ENCODE measurements at regions not wholly inside any gene's neighbourhood (a gene's known extent, or its start where the extent isn't known, plus 50 kb on each side); places are given as distances from the start of the nearest gene placed in this dataset.
A peak's percentile ranks its signal among the peaks of the same experiment; 100 is the strongest.

DNA sequence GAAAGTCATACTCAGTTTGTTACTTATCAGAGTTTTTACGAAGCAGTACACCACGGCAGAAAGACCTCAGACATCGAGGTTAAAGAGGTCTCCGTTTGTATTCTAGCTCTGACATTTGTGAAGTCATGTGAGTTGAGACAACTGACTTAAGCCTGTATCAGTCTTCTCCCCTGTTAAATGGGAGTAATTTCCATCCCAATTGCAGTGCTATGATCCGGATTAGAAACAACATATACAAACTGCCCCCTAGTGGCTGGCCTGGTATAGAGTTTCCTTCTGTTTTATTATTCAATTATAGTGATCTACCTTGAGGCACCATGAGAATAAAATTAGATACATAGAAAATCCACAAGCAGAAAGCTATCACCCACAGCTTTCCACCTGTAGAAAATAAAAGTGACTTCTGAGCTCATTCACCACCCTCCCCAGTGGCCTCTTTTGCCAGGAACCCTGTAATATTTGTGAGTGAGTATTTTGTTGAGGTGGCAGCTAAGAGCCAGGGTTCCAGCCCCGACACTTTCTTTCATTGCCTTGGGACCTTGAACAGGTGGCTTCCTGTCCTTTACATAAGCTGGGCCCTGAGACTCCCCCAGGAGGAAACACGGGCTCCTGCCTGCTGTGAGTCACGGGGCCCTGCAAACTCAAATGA is 607.2 kb upstream of the MGMT start:
- H3K27ac ChIP-seq, result no peak overlapping the region
- no peaks in the 10 kb centered on the region for H3K36me3 ChIP-seq (ENCODE audit: control insufficient read depth, insufficient read depth, low read length)
- no peak overlapping the region for H3K4me3 ChIP-seq (ENCODE audit: low read depth, low read length)
- no peaks in the 10 kb centered on the region for H3K9me3 ChIP-seq (ENCODE audit: control insufficient read depth, low read length)
- H3K4me1 ChIP-seq, result no peaks in the 10 kb centered on the region
- H3K9ac ChIP-seq, result no peak overlapping the region
- H3K79me2 ChIP-seq, result no peaks in the 10 kb centered on the region
- H2AFZ ChIP-seq, result no peak overlapping the region
- H3K4me2 ChIP-seq (ENCODE audit: low read length), result no peak overlapping the region
- no peaks in the 10 kb centered on the region for H3K27me3 ChIP-seq (ENCODE audit: control insufficient read depth, insufficient read depth, low read length)
- TF ChIP-seq, protein P1, sequence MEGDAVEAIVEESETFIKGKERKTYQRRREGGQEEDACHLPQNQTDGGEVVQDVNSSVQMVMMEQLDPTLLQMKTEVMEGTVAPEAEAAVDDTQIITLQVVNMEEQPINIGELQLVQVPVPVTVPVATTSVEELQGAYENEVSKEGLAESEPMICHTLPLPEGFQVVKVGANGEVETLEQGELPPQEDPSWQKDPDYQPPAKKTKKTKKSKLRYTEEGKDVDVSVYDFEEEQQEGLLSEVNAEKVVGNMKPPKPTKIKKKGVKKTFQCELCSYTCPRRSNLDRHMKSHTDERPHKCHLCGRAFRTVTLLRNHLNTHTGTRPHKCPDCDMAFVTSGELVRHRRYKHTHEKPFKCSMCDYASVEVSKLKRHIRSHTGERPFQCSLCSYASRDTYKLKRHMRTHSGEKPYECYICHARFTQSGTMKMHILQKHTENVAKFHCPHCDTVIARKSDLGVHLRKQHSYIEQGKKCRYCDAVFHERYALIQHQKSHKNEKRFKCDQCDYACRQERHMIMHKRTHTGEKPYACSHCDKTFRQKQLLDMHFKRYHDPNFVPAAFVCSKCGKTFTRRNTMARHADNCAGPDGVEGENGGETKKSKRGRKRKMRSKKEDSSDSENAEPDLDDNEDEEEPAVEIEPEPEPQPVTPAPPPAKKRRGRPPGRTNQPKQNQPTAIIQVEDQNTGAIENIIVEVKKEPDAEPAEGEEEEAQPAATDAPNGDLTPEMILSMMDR (IDR thresholded peaks at IDR 0.05), result peak; percentile 12

- H3K4me2 ChIP-seq (ENCODE audit: low read length), result no peak overlapping the region
- no peaks in the 10 kb centered on the region for H3K4me1 ChIP-seq
- H3K27ac ChIP-seq, result no peak overlapping the region
- TF ChIP-seq, protein P1 (IDR thresholded peaks at IDR 0.05), result no peak
- no peak overlapping the region for H3K9ac ChIP-seq
- H2AFZ ChIP-seq, result no peak overlapping the region
- H3K9me3 ChIP-seq (ENCODE audit: control insufficient read depth, low read length), result no peaks in the 10 kb centered on the region
- no peak overlapping the region for H3K4me3 ChIP-seq (ENCODE audit: low read depth, low read length)
- H3K36me3 ChIP-seq (ENCODE audit: control insufficient read depth, insufficient read depth, low read length), result no peaks in the 10 kb centered on the region
- H3K27me3 ChIP-seq (ENCODE audit: control insufficient read depth, insufficient read depth, low read length), result no peaks in the 10 kb centered on the region
- no peaks in the 10 kb centered on the region for H3K79me2 ChIP-seq
These were observed 606.5 kb upstream of the MGMT start for GRCh38 chr10:128860574-128860973.

GRCh38 chr10:128861018-128861901 is 605.8 kb upstream of the MGMT start:
- TF ChIP-seq, protein P1 (IDR thresholded peaks at IDR 0.05), result no peak
- H3K4me2 ChIP-seq (ENCODE audit: low read length), result no peak overlapping the region
- no peaks in the 10 kb centered on the region for H3K27me3 ChIP-seq (ENCODE audit: control insufficient read depth, insufficient read depth, low read length)
- H3K79me2 ChIP-seq, result no peaks in the 10 kb centered on the region
- H3K27ac ChIP-seq, result no peak overlapping the region
- no peak overlapping the region for H3K4me3 ChIP-seq (ENCODE audit: low read depth, low read length)
- H3K9ac ChIP-seq, result no peak overlapping the region
- no peaks in the 10 kb centered on the region for H3K36me3 ChIP-seq (ENCODE audit: control insufficient read depth, insufficient read depth, low read length)
- H3K4me1 ChIP-seq, result no peaks in the 10 kb centered on the region
- H3K9me3 ChIP-seq (ENCODE audit: control insufficient read depth, low read length), result no peaks in the 10 kb centered on the region
- no peak overlapping the region for H2AFZ ChIP-seq

DNA sequence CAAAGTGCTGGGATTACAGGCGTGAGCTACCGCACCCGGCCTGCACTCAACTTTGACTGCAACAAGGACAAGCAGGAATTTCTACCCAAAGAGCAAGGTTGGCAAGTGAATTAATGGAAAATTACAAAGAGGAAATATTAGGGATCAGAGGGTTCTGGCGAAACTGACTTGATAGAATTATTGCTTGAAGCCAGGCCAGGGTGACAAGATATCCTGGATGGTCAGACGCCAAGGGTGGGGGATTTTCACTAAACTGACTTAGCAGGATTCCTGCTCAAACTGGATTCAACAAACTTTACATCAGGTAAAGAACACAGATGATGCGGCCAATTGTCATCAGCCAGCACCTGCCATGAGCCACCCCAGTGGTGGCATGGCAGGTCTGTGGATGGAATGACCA is 603.6 kb upstream of the MGMT start:
- Histone ChIP-seq H3K4me1 (no peaks in the 10 kb centered on the region), H3K79me2 (no peaks in the 10 kb centered on the region), H3K9me3 (ENCODE audit: control insufficient read depth, low read length) (no peaks in the 10 kb centered on the region), H2AFZ (no peak overlapping the region), H3K27me3 (ENCODE audit: control insufficient read depth, insufficient read depth, low read length) (no peaks in the 10 kb centered on the region), H3K9ac (no peak overlapping the region), H3K4me2 (ENCODE audit: low read length) (no peak overlapping the region), H3K27ac (no peak overlapping the region), H3K4me3 (ENCODE audit: low read depth, low read length) (no peak overlapping the region), H3K36me3 (ENCODE audit: control insufficient read depth, insufficient read depth, low read length) (no peaks in the 10 kb centered on the region)
- TF ChIP-seq, protein P1 (IDR thresholded peaks at IDR 0.05), result no peak

All from parathyroid adenoma (tissue), 2 donors.